HG03354 (cell line): ENCODE measurements at regions not wholly inside any gene's neighbourhood (a gene's known extent, or its start where the extent isn't known, plus 50 kb on each side); places are given as distances from the start of the nearest gene placed in this dataset.

Source experiments
- ATAC-seq: cut with Tn5 transposase; IDR thresholded peaks from one replicate; pipeline ENCODE4 v1.9.1; 2021; ENCODE audit warnings: mild to moderate bottlenecking; ENCODE audit not compliant: unreplicated experiment, poor library complexity, severe bottlenecking

DNA sequence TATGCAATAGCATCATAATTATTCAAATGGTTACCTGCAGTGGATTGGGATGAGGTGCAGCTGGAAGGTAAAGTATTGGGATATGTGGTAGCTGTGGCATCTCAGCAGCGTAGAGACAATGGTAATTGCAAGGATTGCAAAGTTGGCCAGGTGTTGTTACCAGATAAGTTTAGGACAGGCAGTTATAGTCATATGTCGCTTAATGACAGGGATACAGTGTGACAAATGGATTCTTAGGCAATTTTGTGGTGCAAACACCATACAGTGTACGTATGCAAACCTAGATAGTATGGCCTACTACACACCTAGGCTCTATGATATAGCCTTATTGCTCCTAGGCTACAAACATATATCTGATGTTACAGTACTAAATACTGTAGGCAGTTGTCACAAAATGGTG is 163.5 kb upstream of the LYZL2 start:
- no peak for ATAC-seq

DNA sequence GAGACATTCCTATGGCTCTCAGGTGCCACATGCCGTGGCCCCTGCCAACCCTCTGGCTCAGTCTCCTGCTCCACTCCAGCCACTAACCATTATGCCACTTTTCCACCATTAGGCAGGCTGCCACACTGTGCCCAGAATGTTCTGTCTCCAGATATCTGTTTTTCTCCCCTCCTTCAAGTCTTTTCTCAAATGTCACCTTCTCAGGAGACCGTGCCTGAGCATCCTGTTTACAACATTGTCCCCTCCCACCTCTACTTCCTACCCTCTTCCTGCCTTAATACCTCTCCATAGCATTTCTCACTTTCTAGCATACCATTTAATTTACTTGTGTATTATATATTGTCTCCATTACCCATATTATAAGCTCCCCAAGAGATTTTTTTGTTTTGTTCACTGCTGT is 162.5 kb upstream of the LYZL2 start:
- no peak for ATAC-seq

DNA sequence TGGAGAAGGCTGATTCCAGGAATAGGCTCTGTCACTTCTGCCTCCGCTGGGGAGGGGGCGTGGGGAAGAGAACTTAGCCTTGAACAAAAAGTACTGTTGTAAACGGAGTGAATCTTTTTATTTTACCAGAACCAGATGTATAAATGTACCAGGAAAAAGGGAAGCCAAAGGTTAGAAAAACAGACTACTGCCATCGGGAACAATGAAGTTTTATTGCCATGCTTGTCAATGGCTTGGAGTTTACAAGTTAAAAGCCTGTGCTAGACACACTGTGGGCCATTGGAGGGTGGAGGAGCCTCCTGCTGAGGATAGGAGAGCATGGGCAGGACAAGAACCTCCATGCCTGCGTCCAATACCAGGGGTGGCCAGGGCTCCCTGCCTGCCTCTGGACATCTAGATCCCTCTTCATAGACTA is 161.7 kb upstream of the LYZL2 start:
- ATAC-seq = no peak

DNA sequence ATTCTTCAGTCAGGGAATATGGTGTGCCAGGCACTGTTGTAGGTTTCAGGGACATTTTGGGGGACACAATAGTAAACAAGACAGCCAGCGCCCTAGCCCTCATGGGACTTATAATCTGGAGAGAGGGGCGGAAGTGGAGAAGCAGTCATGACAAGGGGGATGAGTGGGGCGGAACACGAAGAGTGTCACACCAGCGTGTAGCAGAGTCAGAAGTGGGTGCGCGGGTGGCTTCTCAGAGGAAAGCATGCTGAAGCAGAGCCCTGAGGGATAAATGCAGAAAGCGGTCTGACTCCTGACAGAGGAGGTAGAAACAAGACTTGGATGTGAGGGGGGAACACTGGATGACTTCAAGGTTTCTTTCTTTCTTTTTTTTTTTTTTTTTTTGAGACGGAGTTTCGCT is 160.3 kb upstream of the LYZL2 start:
- ATAC-seq = no peak

DNA sequence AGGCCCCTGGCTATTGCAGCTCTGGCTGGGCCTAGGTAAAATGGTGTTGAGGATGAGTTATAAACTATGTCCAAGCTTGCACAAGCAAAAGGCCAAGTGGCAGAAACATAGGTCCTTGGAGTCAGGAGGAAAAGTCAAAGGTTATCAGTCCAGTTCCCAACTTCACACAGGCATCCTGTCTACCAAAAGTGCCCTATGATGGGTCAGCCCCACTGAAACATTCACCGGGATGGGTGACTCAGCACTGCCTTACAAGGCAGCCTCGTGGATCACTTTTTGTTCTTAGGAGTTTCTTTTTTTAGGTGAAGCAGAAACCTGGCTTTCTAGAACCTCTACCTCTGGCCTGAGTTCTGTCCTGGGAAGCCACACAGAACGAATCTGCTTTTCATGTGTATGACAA is 158.8 kb upstream of the LYZL2 start:
- ATAC-seq = no peak

DNA sequence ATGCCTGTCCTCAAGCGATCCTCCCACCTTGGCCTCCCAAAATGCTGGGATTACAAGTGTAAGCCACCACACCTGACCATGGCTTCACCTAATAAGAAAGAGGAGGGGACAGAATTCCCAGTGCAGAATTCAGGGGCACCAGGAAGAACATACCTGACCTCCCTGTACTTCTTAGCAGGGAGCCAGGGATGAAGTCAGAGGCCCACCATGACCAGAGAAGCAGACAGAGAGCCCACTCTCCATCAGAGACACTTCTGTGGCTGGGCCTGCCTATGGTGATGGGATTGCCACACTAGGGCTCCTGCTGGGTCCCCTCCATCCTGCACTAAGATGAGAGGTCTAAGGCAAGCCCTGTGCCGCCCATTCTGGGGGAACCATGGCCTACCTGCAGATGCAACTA is 157.4 kb upstream of the LYZL2 start:
- no peak for ATAC-seq

DNA sequence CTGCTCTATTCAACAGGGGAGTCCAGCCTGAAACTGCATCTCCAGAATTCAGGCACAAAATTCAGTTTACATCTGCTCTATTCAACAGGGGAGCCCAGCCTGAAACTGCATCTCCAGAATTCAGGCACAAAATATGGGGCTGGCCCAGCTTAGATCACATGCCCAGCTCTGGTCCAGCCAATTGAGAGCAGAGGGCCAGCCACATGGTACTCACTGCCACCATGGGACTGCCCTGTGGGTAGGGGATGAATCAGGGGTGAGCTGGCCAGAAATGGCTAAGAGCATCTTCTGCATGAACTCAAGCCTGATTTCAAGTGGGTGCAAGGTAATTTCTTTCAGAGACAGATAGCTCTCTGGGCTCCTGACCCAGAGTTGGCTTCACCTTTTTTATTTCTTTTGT is 156.6 kb upstream of the LYZL2 start:
- no peak for ATAC-seq

DNA sequence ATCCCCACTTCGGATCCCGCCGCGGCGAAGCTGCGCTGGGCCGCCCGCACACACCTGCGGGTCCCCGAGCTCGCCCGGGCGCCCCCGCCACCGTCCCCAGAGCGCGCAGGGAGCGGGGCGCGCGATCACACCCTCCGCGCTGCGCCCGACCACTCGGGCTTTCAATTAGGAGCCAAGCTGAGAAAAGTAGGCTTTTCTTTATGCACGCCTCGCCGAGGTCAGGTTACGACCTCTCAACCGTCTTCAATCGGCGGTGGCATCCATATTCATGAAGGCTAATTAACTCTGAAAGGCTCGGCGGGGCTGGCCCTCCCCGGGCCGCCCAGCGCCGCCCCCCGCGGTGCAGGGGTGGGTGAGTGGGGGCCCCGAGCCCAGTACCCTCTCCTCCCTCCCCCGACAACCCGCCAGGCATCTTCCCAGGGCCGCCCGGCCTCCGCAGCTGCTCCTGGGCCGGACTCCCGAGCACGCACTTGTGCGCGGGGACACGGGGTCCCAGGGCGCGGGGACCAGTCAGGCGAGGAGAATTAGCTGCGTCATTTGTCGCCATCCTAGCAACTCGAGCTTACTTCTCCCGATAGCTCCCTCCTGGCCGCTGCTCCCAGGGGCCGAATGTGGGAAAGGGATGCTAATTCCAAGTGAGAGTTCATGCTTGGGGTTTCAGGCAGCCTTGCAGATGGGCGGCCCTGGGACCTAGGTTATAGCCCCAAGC is 155.5 kb upstream of the LYZL2 start:
- ATAC-seq = no peak

DNA sequence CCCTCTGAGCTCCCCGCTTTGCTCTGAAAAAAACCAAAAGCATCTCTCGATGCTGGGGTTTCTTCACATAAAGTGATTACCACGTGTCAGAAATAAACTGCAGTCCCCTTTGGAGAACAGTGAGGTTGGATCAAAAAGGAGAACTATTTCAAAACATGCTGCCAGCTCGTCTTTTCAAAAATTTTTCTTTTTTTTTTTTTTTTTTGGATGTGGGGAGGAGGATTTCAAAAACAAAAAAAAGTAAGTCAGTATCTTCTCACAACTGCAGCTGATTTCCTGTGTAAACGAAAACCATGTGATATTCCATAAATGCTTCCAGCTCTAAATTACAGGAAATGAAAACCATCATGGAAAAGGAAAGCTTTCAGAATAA is 155.0 kb upstream of the LYZL2 start:
- no peak for ATAC-seq

DNA sequence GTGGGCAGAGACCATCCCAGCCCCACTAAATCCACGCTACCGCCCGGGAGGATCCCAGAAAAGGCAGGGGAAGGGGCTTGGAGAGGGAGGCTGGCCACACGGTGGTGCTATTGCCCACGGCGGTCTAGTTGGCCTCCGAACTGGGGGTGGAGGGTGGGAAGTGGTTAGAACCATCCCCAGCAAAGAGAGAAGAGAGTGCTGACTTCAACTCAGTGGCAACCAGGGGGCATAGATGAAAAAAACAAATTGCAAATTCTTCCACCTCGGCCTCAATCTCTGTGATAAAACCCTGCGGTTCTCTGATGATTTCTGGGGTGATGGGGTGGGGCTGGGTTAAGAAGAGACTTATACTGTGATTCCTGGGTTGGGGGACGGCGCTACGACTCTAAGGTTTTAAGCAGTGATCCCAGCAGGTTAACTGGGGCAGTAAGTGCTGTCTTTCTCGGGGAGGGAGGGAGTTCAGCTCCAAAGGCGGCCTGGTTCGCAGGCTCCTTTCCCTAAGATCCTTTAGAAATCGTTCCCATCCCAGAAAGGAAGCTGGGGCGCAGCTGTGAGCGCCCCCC is 154.5 kb upstream of the LYZL2 start:
- peak; percentile 36 for ATAC-seq

DNA sequence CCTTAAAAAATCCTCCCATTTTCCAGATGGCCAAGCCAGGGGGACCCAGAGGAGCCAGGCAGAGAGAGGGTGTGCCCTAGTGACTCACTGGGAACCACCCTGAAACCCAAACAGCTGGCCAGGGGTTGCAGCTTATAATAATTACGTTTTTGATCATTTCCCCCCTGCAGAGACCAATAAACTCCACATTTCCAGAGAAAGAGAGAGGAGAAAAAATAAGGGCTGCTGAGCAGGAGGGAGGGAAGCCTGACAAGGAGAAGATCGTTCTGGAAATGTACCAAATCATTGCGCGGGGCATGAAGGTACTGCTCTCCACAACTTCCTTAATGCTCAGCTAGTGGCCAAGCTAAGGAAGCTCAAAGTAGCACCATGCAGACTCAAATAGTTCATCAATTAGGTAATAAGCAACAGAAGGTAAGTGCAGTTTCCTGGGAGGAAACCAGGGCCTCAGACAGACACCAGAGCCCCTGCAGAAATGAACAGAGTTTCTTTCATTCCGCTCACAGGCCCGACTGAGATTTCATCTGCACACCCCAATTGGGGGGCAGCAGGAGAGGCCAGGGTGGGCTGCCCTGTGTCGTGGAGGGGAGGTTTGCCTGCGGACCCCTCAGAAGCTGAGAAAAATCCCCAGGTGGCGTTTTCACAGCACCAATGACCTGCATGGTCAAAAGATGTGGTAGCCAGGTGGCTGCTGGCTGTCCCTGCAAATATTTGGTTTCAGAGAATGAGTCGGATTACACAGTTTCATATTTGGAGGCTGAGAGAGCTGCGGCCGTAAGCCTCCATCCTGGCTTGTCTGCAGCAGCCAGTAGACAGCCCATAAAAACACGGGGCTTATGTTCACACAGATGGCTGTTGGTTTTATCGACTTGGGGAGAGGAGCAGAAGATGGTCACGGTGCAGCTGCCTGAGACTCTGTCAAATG is 153.2 kb upstream of the LYZL2 start:
- peak; percentile 76 for ATAC-seq

DNA sequence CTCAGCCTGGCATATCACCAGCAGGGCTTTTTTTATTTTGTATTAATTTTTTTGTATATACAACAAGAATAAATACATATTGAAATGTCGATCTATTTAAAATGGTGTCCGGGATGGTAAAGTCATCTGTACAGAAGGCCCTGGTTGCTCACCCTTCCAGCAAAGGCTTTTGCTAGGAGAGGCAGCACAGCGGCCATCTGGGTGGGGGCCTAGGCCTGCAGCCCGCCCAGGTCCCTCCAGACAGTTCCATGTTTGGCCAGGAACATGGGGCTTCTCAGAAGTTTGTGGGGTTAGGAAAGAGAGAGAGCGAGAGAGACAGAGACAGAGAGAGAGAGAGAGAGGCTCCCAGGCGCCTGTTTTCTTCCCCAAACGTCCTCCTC is 152.6 kb upstream of the LYZL2 start:
- no peak for ATAC-seq

DNA sequence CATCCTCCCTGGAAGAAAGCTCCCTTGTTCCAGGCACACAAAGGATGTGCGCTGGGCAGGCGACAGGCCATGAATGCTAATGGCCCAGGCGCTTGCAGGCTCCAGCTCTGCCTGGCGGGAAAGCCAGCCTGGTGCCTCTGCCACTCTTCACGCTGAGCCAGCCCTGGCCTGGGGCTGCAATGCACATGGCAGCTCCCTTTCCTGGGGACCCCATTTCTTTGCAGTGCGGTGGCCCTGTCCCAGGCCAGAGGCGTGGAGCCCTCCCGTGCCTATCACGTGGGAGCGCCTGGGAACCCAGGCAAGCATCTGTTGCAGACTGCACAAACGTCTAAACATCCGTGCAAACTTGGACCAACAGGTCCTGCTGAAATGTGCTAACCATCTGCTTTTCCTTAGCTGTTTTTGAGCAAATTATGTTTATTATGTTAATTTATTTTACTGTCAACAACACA is 152.1 kb upstream of the LYZL2 start:
- ATAC-seq = no peak

DNA sequence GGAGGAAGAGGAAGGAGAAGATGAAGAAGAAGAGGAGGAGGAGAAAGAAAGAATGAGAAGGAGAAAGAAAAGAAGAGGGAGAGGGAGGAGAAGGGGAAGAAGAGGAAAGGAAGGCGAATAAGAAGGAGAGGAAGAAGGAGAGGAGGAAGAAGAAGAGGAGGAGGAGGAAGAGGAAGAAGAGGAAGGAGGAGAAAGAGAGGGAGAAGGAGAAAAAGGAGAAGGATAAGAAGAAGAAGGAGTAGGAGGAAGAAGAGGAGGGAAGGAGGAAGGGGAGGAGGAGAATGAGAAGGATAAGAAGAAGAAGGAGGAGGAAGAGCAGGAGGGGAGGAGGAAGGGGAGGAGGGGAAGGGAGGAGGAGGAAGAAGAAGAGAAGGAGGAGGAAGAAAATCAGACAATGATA is 149.2 kb upstream of the LYZL2 start:
- ATAC-seq = no peak

DNA sequence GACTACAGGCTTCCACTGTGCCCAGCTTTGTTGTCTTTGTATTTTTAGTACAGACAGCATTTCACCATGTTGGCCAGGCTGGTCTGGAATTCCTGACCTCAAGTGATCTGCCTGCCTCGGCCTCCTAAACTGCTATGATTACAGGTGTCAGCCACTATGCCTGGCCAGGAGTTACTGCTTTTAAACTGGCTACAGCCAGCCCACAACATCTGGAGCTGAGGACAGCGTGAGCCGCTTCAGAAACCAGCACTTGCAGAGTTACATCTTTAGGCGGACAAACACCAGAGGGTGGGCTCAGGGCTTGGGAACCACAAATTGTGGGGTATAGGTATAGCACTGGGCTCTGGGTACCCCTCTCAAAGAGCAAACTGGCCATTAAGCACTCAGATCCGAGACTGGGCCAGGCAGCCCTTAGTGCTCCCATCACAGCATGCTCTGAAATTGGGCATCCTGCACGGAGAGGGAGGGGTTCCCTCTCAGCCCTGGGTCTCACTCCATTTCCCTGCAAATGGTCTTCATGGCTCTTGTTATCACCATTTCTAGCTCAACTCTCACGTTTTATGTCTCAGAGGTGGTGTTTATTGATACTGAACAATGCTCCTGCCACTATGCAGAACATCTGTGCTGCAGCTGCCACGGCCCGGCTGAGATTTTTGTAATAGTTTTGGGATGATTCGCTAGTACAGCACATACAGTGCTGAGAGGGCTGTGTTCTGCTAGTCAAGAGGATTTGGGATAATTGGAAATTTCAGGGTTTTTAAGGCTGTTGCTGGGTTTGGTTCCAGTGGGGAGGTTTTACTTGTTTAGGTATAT is 146.4 kb upstream of the LYZL2 start:
- no peak for ATAC-seq

DNA sequence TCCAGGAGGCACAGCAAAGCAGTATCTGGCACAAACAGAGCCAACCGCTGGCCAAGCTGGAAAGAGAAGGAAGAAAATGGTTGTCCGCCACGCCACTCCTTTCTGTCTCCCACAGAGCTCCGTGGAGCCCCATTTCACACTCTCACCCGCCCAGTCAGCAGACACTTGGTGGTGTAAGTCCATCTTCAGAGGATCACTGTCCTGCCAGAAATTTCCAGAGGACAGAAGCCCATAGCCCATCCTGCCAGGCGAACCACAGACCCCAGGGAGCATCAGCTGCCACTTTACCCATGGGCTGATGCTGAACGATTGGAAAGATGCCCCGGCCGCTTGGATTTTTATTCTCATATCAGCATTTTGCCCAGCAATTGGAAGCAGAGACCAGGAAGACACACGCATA is 144.7 kb upstream of the LYZL2 start:
- ATAC-seq = no peak

DNA sequence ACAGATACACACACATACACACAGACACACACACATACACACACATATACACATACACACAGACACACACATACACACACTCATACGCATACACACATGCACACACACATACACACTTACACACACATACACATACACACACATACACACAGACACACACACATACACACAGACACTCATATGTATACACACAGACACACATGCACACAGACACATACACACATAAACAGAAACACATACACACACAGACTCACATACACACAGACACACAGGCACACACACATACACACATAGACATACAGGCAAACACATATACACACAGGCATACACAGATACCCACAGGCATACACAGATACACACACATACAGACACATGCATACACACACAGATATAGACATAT is 143.9 kb upstream of the LYZL2 start:
- no peak for ATAC-seq

DNA sequence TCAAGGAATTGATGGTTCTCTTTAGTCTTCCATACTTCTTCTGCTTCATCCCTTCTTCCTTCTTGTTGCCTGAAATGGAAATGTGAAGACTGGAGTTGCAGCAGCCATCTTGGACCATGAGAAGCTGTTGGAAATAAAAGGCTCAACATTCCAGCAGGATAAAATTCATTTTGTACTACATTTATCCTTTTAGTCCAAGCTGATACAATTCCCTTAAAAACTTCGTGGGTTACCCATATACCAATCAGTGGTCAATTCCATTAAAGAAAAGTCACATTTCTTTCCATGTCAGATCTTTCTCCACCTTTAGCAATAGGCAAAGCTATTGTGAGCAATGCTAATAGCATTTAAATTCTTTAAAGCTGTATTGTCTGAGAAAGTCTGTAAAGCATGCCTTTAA is 141.3 kb upstream of the LYZL2 start:
- ATAC-seq = no peak

DNA sequence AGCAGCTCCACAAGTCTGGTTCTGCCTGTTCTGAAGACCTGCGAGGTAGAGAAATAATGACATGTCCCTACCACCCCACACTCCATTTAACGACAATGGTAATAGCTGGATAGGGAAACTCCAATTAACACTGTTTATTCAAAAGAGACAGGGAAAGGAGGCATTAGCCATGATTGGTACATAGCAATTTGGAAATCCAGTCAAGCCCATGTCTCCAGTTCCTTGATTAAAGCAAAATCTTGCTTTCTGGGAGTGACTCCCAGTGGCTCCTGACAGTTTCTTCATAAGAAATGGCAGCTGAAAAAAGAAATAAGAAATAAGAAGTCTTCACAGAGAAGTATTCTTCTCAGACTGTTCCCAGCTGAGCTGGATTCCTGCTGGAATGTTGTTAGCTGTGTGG is 140.7 kb upstream of the LYZL2 start:
- no peak for ATAC-seq

DNA sequence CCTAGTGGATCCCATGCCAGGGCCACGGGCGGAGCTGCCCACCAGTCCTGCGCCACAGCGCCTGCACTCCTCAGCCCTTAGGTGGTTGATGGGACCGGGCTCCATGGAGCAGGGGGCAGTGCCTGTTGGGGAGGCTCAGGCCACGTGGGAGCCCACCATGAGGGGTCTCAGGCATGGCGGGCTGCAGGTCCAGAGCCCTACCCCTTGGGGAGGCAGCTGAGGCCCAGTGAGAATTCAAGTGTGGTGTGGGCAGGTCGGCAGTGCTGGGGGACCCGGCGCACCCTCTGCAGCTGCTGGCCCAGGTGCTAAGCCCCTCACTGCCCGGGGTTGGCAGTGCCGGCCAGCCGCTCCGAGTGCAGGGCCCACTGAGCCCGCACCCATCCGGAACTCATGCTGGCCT is 139.8 kb upstream of the LYZL2 start:
- no peak for ATAC-seq
